NCI-H446 (cell line): ENCODE measurements at regions not wholly inside any gene's neighbourhood (a gene's known extent, or its start where the extent isn't known, plus 50 kb on each side); places are given as distances from the start of the nearest gene placed in this dataset.

Experiments used
- DNase-seq, 2 experiments: peaks; one replicate each; lab custom pipeline; 2025; lab: John Stamatoyannopoulos, UW

- peak in 1 of 2 experiments; percentile 30 for DNase-seq
These were observed 129.1 kb upstream of the FBN2 start for GRCh38 chr5:128667152-128667551.

GRCh38 chr5:128667751-128668150 lies 129.7 kb upstream of the FBN2 start:
- no peak for DNase-seq

- DNase-seq = no peak
These were observed 130.9 kb upstream of the FBN2 start for GRCh38 chr5:128668921-128669320.

GRCh38 chr5:128669803-128670202 lies 131.8 kb upstream of the FBN2 start:
- DNase-seq = no peak

GRCh38 chr5:128671943-128672342 lies 133.9 kb upstream of the FBN2 start:
- no peak for DNase-seq

GRCh38 chr5:128673000-128673399 lies 135.0 kb upstream of the FBN2 start:
- DNase-seq = no peak

- no peak for DNase-seq
These were observed 135.4 kb upstream of the FBN2 start for GRCh38 chr5:128673411-128673957.

- no peak for DNase-seq
These were observed 135.9 kb upstream of the FBN2 start for GRCh38 chr5:128673970-128674369.

- DNase-seq = peak in 1 of 2 experiments; percentile 30
These were observed 136.9 kb upstream of the FBN2 start for GRCh38 chr5:128674837-128675446.

GRCh38 chr5:128681096-128681495 lies 143.1 kb upstream of the FBN2 start:
- no peak for DNase-seq

- no peak for DNase-seq
These were observed 143.9 kb upstream of the FBN2 start for GRCh38 chr5:128681764-128682592.

GRCh38 chr5:128682669-128683068 lies 144.6 kb upstream of the FBN2 start:
- no peak for DNase-seq

GRCh38 chr5:128684961-128685360 lies 146.9 kb upstream of the FBN2 start:
- no peak for DNase-seq

GRCh38 chr5:128687930-128688329 lies 149.9 kb upstream of the FBN2 start:
- DNase-seq = no peak

GRCh38 chr5:128693764-128694163 lies 155.7 kb upstream of the FBN2 start:
- DNase-seq = no peak

GRCh38 chr5:128695791-128696530 lies 157.9 kb upstream of the FBN2 start:
- no peak for DNase-seq

- no peak for DNase-seq
These were observed 163.3 kb upstream of the FBN2 start for GRCh38 chr5:128701301-128701700.

- DNase-seq = no peak
These were observed 165.3 kb upstream of the FBN2 start for GRCh38 chr5:128703322-128703721.

- no peak for DNase-seq
These were observed 168.2 kb upstream of the FBN2 start for GRCh38 chr5:128706269-128706668.

- DNase-seq = no peak
These were observed 170.8 kb upstream of the FBN2 start for GRCh38 chr5:128708841-128709240.

GRCh38 chr5:128711216-128711615 lies 173.2 kb upstream of the FBN2 start:
- DNase-seq = no peak

GRCh38 chr5:128714551-128714950 lies 176.5 kb upstream of the FBN2 start:
- no peak for DNase-seq

- DNase-seq = no peak
These were observed 184.5 kb upstream of the FBN2 start for GRCh38 chr5:128722551-128722950.
